DND-41 (cell line): ENCODE measurements at regions not wholly inside any gene's neighbourhood (a gene's known extent, or its start where the extent isn't known, plus 50 kb on each side); places are given as distances from the start of the nearest gene placed in this dataset.

Experiments used
- ATAC-seq: fragments of 200-7000 bp; cut with Tn5 transposase; 3 replicates; pipeline ENCODE4 v1.9.1; 2021; ENCODE audit warnings: low read depth; ENCODE audit not compliant: insufficient read depth
- DNase-seq: peaks from one replicate; pipeline ENCODE4 v3.0.0-alpha.2; 2020
- H2AFZ ChIP-seq: 2 replicates; pipeline ENCODE4 v1.6.0; 2012; ENCODE audit warnings: low read depth, low read length
- H3K27ac ChIP-seq: 2 replicates; pipeline ENCODE4 v1.5.1; 2012; ENCODE audit warnings: low read length, inconsistent platforms
- H3K27me3 ChIP-seq: fragments of 200-600 bp; sonication (generic); 2 replicates; pipeline ENCODE4 v1.6.0; 2012; ENCODE audit warnings: low read length, mild to moderate bottlenecking, inconsistent platforms; ENCODE audit not compliant: insufficient read depth, poor library complexity
- H3K36me3 ChIP-seq: 2 replicates; pipeline ENCODE4 v1.5.1; 2012; ENCODE audit warnings: low read length, inconsistent platforms; ENCODE audit not compliant: insufficient read depth
- H3K4me1 ChIP-seq: 2 replicates; pipeline ENCODE4 v1.5.1; 2012; ENCODE audit warnings: mild to moderate bottlenecking, low read length; ENCODE audit not compliant: insufficient read depth
- H3K4me2 ChIP-seq: 2 replicates; pipeline ENCODE4 v1.6.0; 2012; ENCODE audit warnings: mild to moderate bottlenecking, moderate library complexity, low read length, inconsistent platforms; ENCODE audit not compliant: insufficient read depth
- H3K4me3 ChIP-seq, 2 experiments: fragments of 200-600 bp in 1 of 2; shearing (Covaris generic) in 1 of 2; 2 replicates each; pipeline ENCODE4 v1.5.1; 2012 to 2016; ENCODE audit warnings: inconsistent platforms in 2 of 2, low read length in 2 of 2, mild to moderate bottlenecking in 2 of 2, low read depth in 1 of 2, moderate library complexity in 1 of 2
- H3K79me2 ChIP-seq: 2 replicates; pipeline ENCODE4 v1.6.0; 2012; ENCODE audit warnings: low read length, inconsistent platforms; ENCODE audit not compliant: insufficient read depth
- H3K9ac ChIP-seq: 2 replicates; pipeline ENCODE4 v1.6.0; 2012; ENCODE audit warnings: low read depth, mild to moderate bottlenecking, inconsistent platforms, low read length, moderate library complexity
- H3K9me3 ChIP-seq: 2 replicates; pipeline ENCODE4 v1.5.1; 2012; ENCODE audit warnings: low read length, moderate library complexity, mild to moderate bottlenecking, inconsistent platforms; ENCODE audit not compliant: insufficient read depth, severe bottlenecking
- H4K20me1 ChIP-seq: 2 replicates; pipeline ENCODE4 v1.6.0; 2012; ENCODE audit warnings: low read length; ENCODE audit not compliant: insufficient read depth
- CTCF ChIP-seq: IDR thresholded peaks from 2 replicates; pipeline ENCODE4 v1.5.1; 2012; ENCODE audit warnings: borderline replicate concordance, low read length, moderate library complexity, mild to moderate bottlenecking; ENCODE audit not compliant: poor library complexity, severe bottlenecking; ENCODE audit errors: extremely low read depth
- EZH2 ChIP-seq: IDR thresholded peaks from 3 replicates; pipeline ENCODE4 v1.6.1; 2012; ENCODE audit warnings: borderline replicate concordance, low read depth, mild to moderate bottlenecking, moderate library complexity, low read length, inconsistent platforms; ENCODE audit not compliant: severe bottlenecking

DNA sequence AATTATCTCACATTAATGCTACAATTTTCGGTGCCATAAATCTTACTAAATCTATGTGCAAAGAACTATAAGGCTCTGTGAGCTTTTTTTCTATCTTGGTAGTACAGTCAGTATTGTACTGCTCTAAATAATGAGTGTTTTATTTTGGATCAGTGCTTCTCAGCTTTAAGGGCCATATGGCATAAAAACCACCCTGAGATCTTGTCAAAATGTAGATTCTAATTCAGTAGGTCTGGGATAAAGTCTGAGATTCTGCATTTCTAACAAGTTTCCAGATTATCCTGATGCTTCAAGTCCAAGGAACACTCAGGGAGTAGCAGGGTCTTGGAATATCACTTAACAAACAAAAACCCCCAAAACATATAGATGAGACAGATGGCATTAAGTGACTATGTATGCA lies 486.5 kb downstream of the GRXCR1 start:
- Histone ChIP-seq H3K4me3 (no peak overlapping the region), H3K9me3 (no peaks in the 10 kb centered on the region), H3K27me3 (no peaks in the 10 kb centered on the region), H3K4me2 (no peak overlapping the region), H4K20me1 (no peaks in the 10 kb centered on the region), H2AFZ (no peak overlapping the region), H3K79me2 (no peaks in the 10 kb centered on the region), H3K9ac (no peak overlapping the region), H3K27ac (no peak overlapping the region), H3K4me1 (no peaks in the 10 kb centered on the region), H3K36me3 (no peaks in the 10 kb centered on the region)
- ATAC-seq (no peak), DNase-seq (no peak)
- no peak for TF ChIP-seq CTCF
- TF ChIP-seq EZH2, result no peak

DNA sequence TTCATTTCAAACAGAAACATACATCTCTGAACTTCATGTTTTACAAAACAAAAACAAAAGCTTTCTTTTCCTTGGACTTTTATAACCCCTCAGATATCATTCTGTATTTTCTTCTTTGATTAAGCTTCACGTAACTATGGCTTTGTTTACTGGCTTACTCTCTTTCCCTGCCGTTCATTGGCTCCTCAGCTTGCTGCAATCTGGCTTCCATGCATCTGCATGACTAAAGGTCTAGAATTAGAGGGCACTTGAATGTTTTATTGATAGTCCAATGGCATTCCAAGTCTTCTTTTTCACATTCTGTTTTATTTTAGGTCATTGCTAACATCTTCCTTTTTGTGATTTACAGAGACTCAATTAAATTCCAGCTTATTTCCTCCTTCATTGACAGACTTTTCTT lies 487.6 kb downstream of the GRXCR1 start:
- H3K4me3 ChIP-seq, result no peak overlapping the region
- TF ChIP-seq CTCF, result no peak
- TF ChIP-seq EZH2, result no peak
- no peaks in the 10 kb centered on the region for H3K79me2 ChIP-seq
- H3K9ac ChIP-seq, result no peak overlapping the region
- H3K4me1 ChIP-seq, result no peaks in the 10 kb centered on the region
- H3K36me3 ChIP-seq, result no peaks in the 10 kb centered on the region
- H4K20me1 ChIP-seq, result no peaks in the 10 kb centered on the region
- no peaks in the 10 kb centered on the region for H3K9me3 ChIP-seq
- H3K27me3 ChIP-seq, result no peaks in the 10 kb centered on the region
- DNase-seq (no peak), ATAC-seq (no peak)
- no peak overlapping the region for H3K27ac ChIP-seq
- H3K4me2 ChIP-seq, result no peak overlapping the region
- H2AFZ ChIP-seq, result no peak overlapping the region

DNA sequence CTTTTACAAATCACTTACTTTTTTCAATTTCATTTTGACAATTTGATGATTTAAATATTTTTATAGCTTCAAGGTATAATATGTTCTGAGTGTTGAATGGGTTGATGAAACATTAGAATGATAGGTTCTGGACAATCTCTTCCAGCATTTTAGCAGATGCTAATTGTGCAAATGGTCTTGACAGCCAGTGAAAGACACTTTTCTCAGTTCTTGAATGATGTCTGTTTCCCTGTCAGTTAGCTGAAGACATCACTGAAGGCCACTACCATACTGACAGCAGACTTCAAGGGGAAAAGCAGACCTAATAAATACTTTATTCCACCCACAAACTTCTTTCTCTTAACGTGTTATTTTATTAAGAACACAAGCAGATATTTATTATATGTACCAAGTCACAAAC lies 498.6 kb downstream of the GRXCR1 start:
- no peaks in the 10 kb centered on the region for H3K9me3 ChIP-seq
- H3K36me3 ChIP-seq, result no peaks in the 10 kb centered on the region
- H3K27ac ChIP-seq, result no peak overlapping the region
- no peak for DNase-seq
- no peaks in the 10 kb centered on the region for H3K4me1 ChIP-seq
- no peak overlapping the region for H3K4me2 ChIP-seq
- H3K27me3 ChIP-seq, result no peaks in the 10 kb centered on the region
- no peak for TF ChIP-seq CTCF
- TF ChIP-seq EZH2, result no peak
- H3K9ac ChIP-seq, result no peak overlapping the region
- no peaks in the 10 kb centered on the region for H3K79me2 ChIP-seq
- H4K20me1 ChIP-seq, result no peaks in the 10 kb centered on the region
- no peak overlapping the region for H2AFZ ChIP-seq
- no peak overlapping the region for H3K4me3 ChIP-seq
- ATAC-seq, result no peak

DNA sequence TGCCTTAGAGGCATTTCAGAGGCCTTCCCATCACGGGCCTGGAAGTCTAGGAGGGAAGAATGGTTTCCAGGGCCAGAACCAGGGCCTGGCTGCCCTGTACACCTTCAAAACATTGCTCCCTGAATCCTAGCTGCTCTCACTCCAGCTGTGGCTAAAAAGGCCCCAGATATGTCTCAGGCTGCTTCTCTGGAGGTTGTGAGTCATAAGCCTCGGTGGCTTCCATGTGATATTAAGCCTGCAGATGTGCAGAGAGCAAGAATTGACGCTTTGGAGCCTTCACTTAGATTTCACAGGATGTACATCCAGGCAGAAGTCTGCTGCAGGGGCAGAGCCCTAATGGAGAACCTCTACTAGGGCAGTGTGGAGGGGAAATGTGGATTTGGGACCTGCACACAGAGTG lies 502.5 kb downstream of the GRXCR1 start:
- no peaks in the 10 kb centered on the region for H3K27me3 ChIP-seq
- H3K4me2 ChIP-seq, result no peak overlapping the region
- DNase-seq (no peak), ATAC-seq (no peak)
- no peaks in the 10 kb centered on the region for H3K79me2 ChIP-seq
- TF ChIP-seq EZH2 (no peak), CTCF (no peak)
- H4K20me1 ChIP-seq, result no peaks in the 10 kb centered on the region
- no peak overlapping the region for H3K9ac ChIP-seq
- H3K4me3 ChIP-seq, result no peak overlapping the region
- no peak overlapping the region for H2AFZ ChIP-seq
- H3K9me3 ChIP-seq, result no peaks in the 10 kb centered on the region
- H3K36me3 ChIP-seq, result no peaks in the 10 kb centered on the region
- H3K4me1 ChIP-seq, result no peaks in the 10 kb centered on the region
- H3K27ac ChIP-seq, result no peak overlapping the region
